Neural cell (in vitro differentiated cells): ENCODE measurements at regions not wholly inside any gene's neighbourhood (a gene's known extent, or its start where the extent isn't known, plus 50 kb on each side); places are given as distances from the start of the nearest gene placed in this dataset.

ENCODE experiments used
- CTCF ChIP-seq: fragments of 450-650 bp; IDR thresholded peaks from 2 replicates; pipeline ENCODE4 v1.5.1; 2014; ENCODE audit warnings: antibody characterized with exemption, mild to moderate bottlenecking, moderate library complexity; ENCODE audit not compliant: poor library complexity, severe bottlenecking
- RAD21 ChIP-seq: fragments of 450-650 bp; conservative IDR thresholded peaks from 2 replicates; pipeline ENCODE4 v1.6.1; 2014; ENCODE audit warnings: antibody characterized with exemption, mild to moderate bottlenecking, moderate library complexity
- TF ChIP-seq, protein P1 (sequence below): IDR thresholded peaks from 2 replicates; pipeline ENCODE4 v1.6.1; 2012; ENCODE audit warnings: borderline replicate concordance

DNA sequence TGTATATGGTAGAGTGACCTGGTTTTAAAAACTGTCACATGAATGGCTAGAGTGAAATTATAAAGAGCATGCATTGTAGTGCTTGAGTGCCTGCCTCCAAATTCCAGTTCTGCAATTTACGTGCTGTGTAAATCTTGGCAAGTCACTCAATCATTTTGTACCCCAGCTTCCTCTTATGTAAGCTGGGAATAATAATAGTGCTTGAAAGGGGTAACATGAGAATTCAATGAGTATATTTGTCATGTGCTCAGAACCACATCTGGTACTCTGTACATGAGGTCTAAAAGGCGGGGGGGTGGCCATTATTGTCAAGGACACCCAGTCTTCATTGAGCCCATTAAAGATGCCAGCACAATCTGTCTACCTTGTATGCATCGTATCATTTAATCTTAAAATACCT, 214.8 kb downstream of the MC4R start:
- no peak for TF ChIP-seq CTCF
- no peak for TF ChIP-seq RAD21
- TF ChIP-seq, protein P1, sequence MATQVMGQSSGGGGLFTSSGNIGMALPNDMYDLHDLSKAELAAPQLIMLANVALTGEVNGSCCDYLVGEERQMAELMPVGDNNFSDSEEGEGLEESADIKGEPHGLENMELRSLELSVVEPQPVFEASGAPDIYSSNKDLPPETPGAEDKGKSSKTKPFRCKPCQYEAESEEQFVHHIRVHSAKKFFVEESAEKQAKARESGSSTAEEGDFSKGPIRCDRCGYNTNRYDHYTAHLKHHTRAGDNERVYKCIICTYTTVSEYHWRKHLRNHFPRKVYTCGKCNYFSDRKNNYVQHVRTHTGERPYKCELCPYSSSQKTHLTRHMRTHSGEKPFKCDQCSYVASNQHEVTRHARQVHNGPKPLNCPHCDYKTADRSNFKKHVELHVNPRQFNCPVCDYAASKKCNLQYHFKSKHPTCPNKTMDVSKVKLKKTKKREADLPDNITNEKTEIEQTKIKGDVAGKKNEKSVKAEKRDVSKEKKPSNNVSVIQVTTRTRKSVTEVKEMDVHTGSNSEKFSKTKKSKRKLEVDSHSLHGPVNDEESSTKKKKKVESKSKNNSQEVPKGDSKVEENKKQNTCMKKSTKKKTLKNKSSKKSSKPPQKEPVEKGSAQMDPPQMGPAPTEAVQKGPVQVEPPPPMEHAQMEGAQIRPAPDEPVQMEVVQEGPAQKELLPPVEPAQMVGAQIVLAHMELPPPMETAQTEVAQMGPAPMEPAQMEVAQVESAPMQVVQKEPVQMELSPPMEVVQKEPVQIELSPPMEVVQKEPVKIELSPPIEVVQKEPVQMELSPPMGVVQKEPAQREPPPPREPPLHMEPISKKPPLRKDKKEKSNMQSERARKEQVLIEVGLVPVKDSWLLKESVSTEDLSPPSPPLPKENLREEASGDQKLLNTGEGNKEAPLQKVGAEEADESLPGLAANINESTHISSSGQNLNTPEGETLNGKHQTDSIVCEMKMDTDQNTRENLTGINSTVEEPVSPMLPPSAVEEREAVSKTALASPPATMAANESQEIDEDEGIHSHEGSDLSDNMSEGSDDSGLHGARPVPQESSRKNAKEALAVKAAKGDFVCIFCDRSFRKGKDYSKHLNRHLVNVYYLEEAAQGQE = no peak
